BJ (cell line): ENCODE measurements at regions not wholly inside any gene's neighbourhood (a gene's known extent, or its start where the extent isn't known, plus 50 kb on each side); places are given as distances from the start of the nearest gene placed in this dataset.

ENCODE experiments used
- CTCF ChIA-PET: fragments of 350-600 bp; formaldehyde crosslinking; extraction: SDS; loops from one replicate; lab custom pipeline; 2021; ENCODE audit warnings: antibody characterized with exemption, inconsistent platforms; lab: Yijun Ruan, JAX
- POLR2A ChIA-PET: fragments of 300-600 bp; sonication (Branson Sonifier 250); formaldehyde crosslinking; extraction: SDS; loops from one replicate; lab custom pipeline; 2021; ENCODE audit warnings: antibody characterized with exemption; lab: Charles Lee
- DNase-seq: peaks from one replicate; pipeline ENCODE4 v3.0.0-alpha.2; 2011; ENCODE audit warnings: low read depth
- H3K27me3 ChIP-seq: 2 replicates; pipeline ENCODE4 v1.6.0; 2011; ENCODE audit warnings: low read length; ENCODE audit not compliant: control insufficient read depth, insufficient read depth
- H3K36me3 ChIP-seq: 2 replicates; pipeline ENCODE4 v1.5.1; 2011; ENCODE audit warnings: low read length; ENCODE audit not compliant: control insufficient read depth, insufficient read depth
- H3K4me3 ChIP-seq: 2 replicates; pipeline ENCODE4 v1.5.1; 2011; ENCODE audit warnings: low read depth, mild to moderate bottlenecking, control low read depth, low read length
- CTCF ChIP-seq: IDR thresholded peaks from 2 replicates; pipeline ENCODE4 v1.5.1; 2011; ENCODE audit warnings: low read depth, mild to moderate bottlenecking, control low read depth, inconsistent platforms, low read length, moderate library complexity; ENCODE audit not compliant: insufficient read depth

GRCh38 chr5:18754201-18754600 lies 1119.9 kb downstream of the TAF11L14 start:
- DNase-seq: no peak
- Histone ChIP-seq H3K4me3 (no peak overlapping the region), H3K36me3 (no peaks in the 10 kb centered on the region), H3K27me3 (no peaks in the 10 kb centered on the region)
- CTCF ChIA-PET: no interaction called here
- POLR2A ChIA-PET: no interaction called here
- no peak for TF ChIP-seq CTCF

GRCh38 chr5:18761801-18762200 lies 1127.5 kb downstream of the TAF11L14 start:
- DNase-seq: no peak
- H3K36me3 ChIP-seq: no peaks in the 10 kb centered on the region
- no peaks in the 10 kb centered on the region for H3K27me3 ChIP-seq
- ChIA-PET POLR2A (no interaction called here), CTCF (no interaction called here)
- TF ChIP-seq CTCF: no peak
- no peak overlapping the region for H3K4me3 ChIP-seq

GRCh38 chr5:18764161-18764560 lies 1129.9 kb downstream of the TAF11L14 start:
- Histone ChIP-seq H3K27me3 (no peaks in the 10 kb centered on the region), H3K36me3 (no peaks in the 10 kb centered on the region), H3K4me3 (no peak overlapping the region)
- ChIA-PET CTCF (no interaction called here), POLR2A (no interaction called here)
- DNase-seq: no peak
- no peak for TF ChIP-seq CTCF

GRCh38 chr5:18765304-18765703 lies 1131.0 kb downstream of the TAF11L14 start:
- TF ChIP-seq CTCF: no peak
- Histone ChIP-seq H3K27me3 (no peaks in the 10 kb centered on the region), H3K36me3 (no peaks in the 10 kb centered on the region), H3K4me3 (no peak overlapping the region)
- CTCF ChIA-PET: no interaction called here
- POLR2A ChIA-PET: no interaction called here
- no peak for DNase-seq

GRCh38 chr5:18771097-18771610 lies 1136.9 kb downstream of the TAF11L14 start:
- Histone ChIP-seq H3K36me3 (no peaks in the 10 kb centered on the region), H3K27me3 (no peaks in the 10 kb centered on the region), H3K4me3 (no peak overlapping the region)
- no peak for TF ChIP-seq CTCF
- ChIA-PET POLR2A (no interaction called here), CTCF (no interaction called here)
- DNase-seq: no peak
